ENCODE measurements at regions not wholly inside any gene's neighbourhood (a gene's known extent, or its start where the extent isn't known, plus 50 kb on each side); places are given as distances from the start of the nearest gene placed in this dataset.

- TF ChIP-seq CTCF (IDR thresholded peaks at IDR 0.05; ENCODE audit: extremely low read depth, insufficient read depth, missing control alignments) = no peak
- no peak for DNase-seq (ENCODE audit: low spot score)
- in situ Hi-C loops (cut with MboI; ENCODE audit: low pct_unique_long_range_greater_than_20kb, low sequenced_read_pairs, unreplicated experiment) = no loop called here
Measured at GRCh38 chr12:47534695-47535094, 171.1 kb downstream of the RPAP3 start.

- no peak for DNase-seq (ENCODE audit: low spot score)
- no peak for TF ChIP-seq CTCF (IDR thresholded peaks at IDR 0.05; ENCODE audit: extremely low read depth, insufficient read depth, missing control alignments)
- in situ Hi-C loops (cut with MboI; ENCODE audit: low pct_unique_long_range_greater_than_20kb, low sequenced_read_pairs, unreplicated experiment) = no loop called here
Measured at GRCh38 chr12:47530050-47530449, 175.8 kb downstream of the RPAP3 start.

GRCh38 chr12:47527816-47528215 lies 178.0 kb downstream of the RPAP3 start:
- in situ Hi-C loops (cut with MboI; ENCODE audit: low pct_unique_long_range_greater_than_20kb, low sequenced_read_pairs, unreplicated experiment) = no loop called here
- TF ChIP-seq CTCF (IDR thresholded peaks at IDR 0.05; ENCODE audit: extremely low read depth, insufficient read depth, missing control alignments) = no peak
- no peak for DNase-seq (ENCODE audit: low spot score)

- in situ Hi-C loops (cut with MboI; ENCODE audit: low pct_unique_long_range_greater_than_20kb, low sequenced_read_pairs, unreplicated experiment) = no loop called here
Measured at GRCh38 chr12:47520029-47520428, 185.8 kb downstream of the RPAP3 start.

GRCh38 chr12:47517122-47517521 lies 188.7 kb downstream of the RPAP3 start:
- DNase-seq (ENCODE audit: low spot score) = no peak
- no peak for TF ChIP-seq CTCF (IDR thresholded peaks at IDR 0.05; ENCODE audit: extremely low read depth, insufficient read depth, missing control alignments)
- in situ Hi-C loops (cut with MboI; ENCODE audit: low pct_unique_long_range_greater_than_20kb, low sequenced_read_pairs, unreplicated experiment) = no loop called here

More at GRCh38 chr12:47520029-47520428, 185.8 kb downstream of the RPAP3 start:
- TF ChIP-seq CTCF (IDR thresholded peaks at IDR 0.05; ENCODE audit: extremely low read depth, insufficient read depth, missing control alignments) = no peak
- no peak for DNase-seq (ENCODE audit: low spot score)

- in situ Hi-C loops (cut with MboI; ENCODE audit: low pct_unique_long_range_greater_than_20kb, low sequenced_read_pairs, unreplicated experiment) = no loop called here
- no peak for DNase-seq (ENCODE audit: low spot score)
- no peak for TF ChIP-seq CTCF (IDR thresholded peaks at IDR 0.05; ENCODE audit: extremely low read depth, insufficient read depth, missing control alignments)
Measured at GRCh38 chr12:47509398-47509851, 196.4 kb downstream of the RPAP3 start.

- TF ChIP-seq CTCF (IDR thresholded peaks at IDR 0.05; ENCODE audit: extremely low read depth, insufficient read depth, missing control alignments) = no peak
- in situ Hi-C loops (cut with MboI; ENCODE audit: low pct_unique_long_range_greater_than_20kb, low sequenced_read_pairs, unreplicated experiment) = no loop called here
- no peak for DNase-seq (ENCODE audit: low spot score)
Measured at GRCh38 chr12:47507221-47507620, 198.6 kb downstream of the RPAP3 start.

All from GM13977 (cell line).